Activated naive CD4-positive, alpha-beta T cell treated with anti-CD3 and anti-CD28 coated beads for 36 hours (primary cell): ENCODE measurements at regions not wholly inside any gene's neighbourhood (a gene's known extent, or its start where the extent isn't known, plus 50 kb on each side); places are given as distances from the start of the nearest gene placed in this dataset.
"Not testable (repeated sequence)": the region's sequence is repeated elsewhere in the genome, so short reads cannot be mapped to it uniquely, and the experiment has no call there.

ENCODE experiments used
- CTCF ChIA-PET: fragments of 350-600 bp; sonication (Branson Sonifier 250); formaldehyde crosslinking; loops from one replicate; lab custom pipeline; 2021; ENCODE audit warnings: antibody characterized with exemption; lab: Charles Lee
- DNase-seq: peaks from one replicate; pipeline ENCODE4 v3.0.0-alpha.2; 2020
- H3K27ac Mint-ChIP-seq: one replicate; pipeline ENCODE4 v1.8.0; 2021; ENCODE audit warnings: mild to moderate bottlenecking, mixed read lengths
- H3K27me3 Mint-ChIP-seq: one replicate; pipeline ENCODE4 v1.8.0; 2021; ENCODE audit warnings: low read depth, mixed read lengths
- H3K36me3 Mint-ChIP-seq: one replicate; pipeline ENCODE4 v1.8.0; 2021; ENCODE audit warnings: low read depth, mixed read lengths
- H3K4me1 Mint-ChIP-seq: one replicate; pipeline ENCODE4 v1.8.0; 2021; ENCODE audit warnings: low read depth, mixed read lengths
- H3K4me3 Mint-ChIP-seq: one replicate; pipeline ENCODE4 v1.8.0; 2021; ENCODE audit warnings: mild to moderate bottlenecking, moderate library complexity, mixed read lengths
- H3K9me3 Mint-ChIP-seq: one replicate; pipeline ENCODE4 v1.8.0; 2021; ENCODE audit warnings: mixed read lengths
- intact Hi-C: fragments of 100-400 bp; cut with micrococcal nuclease; formaldehyde crosslinking; loops from one replicate; pipeline ENCODE4 v1.15.1; 2023

- no peaks in the 10 kb centered on the region for H3K4me1 Mint-ChIP-seq
- no peaks in the 10 kb centered on the region for H3K36me3 Mint-ChIP-seq
- no peak overlapping the region for H3K4me3 Mint-ChIP-seq
- intact Hi-C loops: no loop called here
- no peaks in the 10 kb centered on the region for H3K27me3 Mint-ChIP-seq
- H3K9me3 Mint-ChIP-seq: peaks cover 2% of the 10 kb centered on the region
- CTCF ChIA-PET: interaction anchor here (0.5 kb wide), 1 partner anchor 454 kb away, joined by 5 read pairs; no protein-coding TSS in a partner anchor
- DNase-seq: no peak
- H3K27ac Mint-ChIP-seq: no peak overlapping the region
Measured at GRCh38 chr5:124124711-124125229, 612.8 kb downstream of the CSNK1G3 start.

- no peak for DNase-seq
- CTCF ChIA-PET: no interaction called here
- H3K27ac Mint-ChIP-seq: no peak overlapping the region
- intact Hi-C loops: no loop called here
- H3K36me3 Mint-ChIP-seq: no peaks in the 10 kb centered on the region
- H3K4me1 Mint-ChIP-seq: no peaks in the 10 kb centered on the region
- H3K9me3 Mint-ChIP-seq: peaks cover 2% of the 10 kb centered on the region
- H3K27me3 Mint-ChIP-seq: no peaks in the 10 kb centered on the region
- no peak overlapping the region for H3K4me3 Mint-ChIP-seq
Measured at GRCh38 chr5:124121198-124121597, 609.2 kb downstream of the CSNK1G3 start.

GRCh38 chr5:124114911-124115310 lies 602.9 kb downstream of the CSNK1G3 start:
- CTCF ChIA-PET: no interaction called here
- Mint-ChIP-seq H3K9me3 (peaks cover 6% of the 10 kb centered on the region), H3K4me3 (no peak overlapping the region), H3K36me3 (no peaks in the 10 kb centered on the region), H3K4me1 (no peaks in the 10 kb centered on the region), H3K27me3 (no peaks in the 10 kb centered on the region), H3K27ac (no peak overlapping the region)
- intact Hi-C loops: no loop called here
- DNase-seq: no peak

GRCh38 chr5:124111886-124112285 lies 599.9 kb downstream of the CSNK1G3 start:
- CTCF ChIA-PET: no interaction called here
- no peaks in the 10 kb centered on the region for H3K36me3 Mint-ChIP-seq
- H3K27ac Mint-ChIP-seq: no peak overlapping the region
- peaks cover 5% of the 10 kb centered on the region for H3K9me3 Mint-ChIP-seq
- H3K4me1 Mint-ChIP-seq: no peaks in the 10 kb centered on the region
- H3K27me3 Mint-ChIP-seq: no peaks in the 10 kb centered on the region
- DNase-seq: no peak
- no peak overlapping the region for H3K4me3 Mint-ChIP-seq
- intact Hi-C loops: no loop called here

- H3K4me3 Mint-ChIP-seq: no peak overlapping the region
- no peak for DNase-seq
- no peaks in the 10 kb centered on the region for H3K4me1 Mint-ChIP-seq
- H3K9me3 Mint-ChIP-seq: peaks cover 5% of the 10 kb centered on the region
- no peaks in the 10 kb centered on the region for H3K36me3 Mint-ChIP-seq
- no peak overlapping the region for H3K27ac Mint-ChIP-seq
- no peaks in the 10 kb centered on the region for H3K27me3 Mint-ChIP-seq
- intact Hi-C loops: no loop called here
- CTCF ChIA-PET: no interaction called here
Measured at GRCh38 chr5:124110942-124111341, 599.0 kb downstream of the CSNK1G3 start.

- Mint-ChIP-seq H3K9me3 (peaks cover 5% of the 10 kb centered on the region), H3K4me1 (no peaks in the 10 kb centered on the region), H3K36me3 (no peaks in the 10 kb centered on the region), H3K27ac (no peak overlapping the region), H3K4me3 (no peak overlapping the region), H3K27me3 (no peaks in the 10 kb centered on the region)
- CTCF ChIA-PET: no interaction called here
- intact Hi-C loops: no loop called here
- DNase-seq: no peak
Measured at GRCh38 chr5:124105326-124105725, 593.3 kb downstream of the CSNK1G3 start.

DNA sequence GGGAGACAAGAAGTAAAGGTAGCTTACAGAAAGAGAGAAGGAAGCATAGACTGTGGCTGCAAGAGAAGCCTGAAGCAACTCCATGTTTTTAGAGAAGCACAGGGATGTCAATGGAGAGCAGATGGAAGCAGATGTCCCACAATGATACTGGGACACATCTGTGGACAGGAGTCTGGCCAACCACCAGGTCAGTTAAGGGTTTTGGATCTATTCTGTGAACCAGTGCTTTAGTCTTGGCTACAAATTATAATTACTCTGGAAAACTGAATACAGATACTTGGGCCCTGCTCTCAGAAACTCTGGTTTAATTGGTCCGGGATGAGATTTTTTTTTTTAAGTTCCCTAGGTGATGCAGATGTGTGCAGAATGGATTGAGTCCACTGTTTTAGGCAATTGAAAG lies 592.8 kb downstream of the CSNK1G3 start:
- H3K27me3 Mint-ChIP-seq: no peaks in the 10 kb centered on the region
- H3K36me3 Mint-ChIP-seq: no peaks in the 10 kb centered on the region
- CTCF ChIA-PET: no interaction called here
- H3K4me3 Mint-ChIP-seq: no peak overlapping the region
- no peak for DNase-seq
- no peaks in the 10 kb centered on the region for H3K4me1 Mint-ChIP-seq
- intact Hi-C loops: no loop called here
- H3K27ac Mint-ChIP-seq: no peak overlapping the region
- peaks cover 3% of the 10 kb centered on the region for H3K9me3 Mint-ChIP-seq

- CTCF ChIA-PET: no interaction called here
- Mint-ChIP-seq H3K27me3 (no peaks in the 10 kb centered on the region), H3K9me3 (peaks cover 3% of the 10 kb centered on the region), H3K36me3 (no peaks in the 10 kb centered on the region), H3K4me3 (no peak overlapping the region), H3K4me1 (no peaks in the 10 kb centered on the region), H3K27ac (no peak overlapping the region)
- intact Hi-C loops: no loop called here
- no peak for DNase-seq
Measured at GRCh38 chr5:124104344-124104743, 592.4 kb downstream of the CSNK1G3 start.

- Mint-ChIP-seq H3K27ac (no peak overlapping the region), H3K4me3 (no peak overlapping the region), H3K9me3 (peaks cover 3% of the 10 kb centered on the region), H3K36me3 (no peaks in the 10 kb centered on the region), H3K4me1 (no peaks in the 10 kb centered on the region), H3K27me3 (no peaks in the 10 kb centered on the region)
- CTCF ChIA-PET: no interaction called here
- intact Hi-C loops: no loop called here
- DNase-seq: no peak
Measured at GRCh38 chr5:124103671-124104070, 591.7 kb downstream of the CSNK1G3 start.

DNA sequence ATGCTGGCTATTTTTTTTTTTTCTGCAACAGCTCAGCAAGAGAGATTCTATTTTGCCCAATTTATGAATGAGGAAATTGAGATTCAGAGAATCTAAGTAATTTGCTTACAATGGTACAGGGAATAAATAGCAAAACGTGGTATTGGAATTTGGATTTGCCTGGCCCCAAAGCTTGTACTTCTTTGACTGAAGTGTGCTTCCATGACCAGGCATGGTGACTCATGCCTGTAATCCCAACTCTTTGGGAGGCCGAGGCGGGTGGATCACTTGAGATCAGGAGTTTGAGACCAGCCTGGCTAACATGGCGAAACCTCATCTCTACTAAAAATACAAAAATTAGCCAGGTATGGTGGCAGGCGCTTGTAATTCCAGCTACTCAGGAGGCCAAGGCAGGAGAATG lies 591.1 kb downstream of the CSNK1G3 start:
- not testable (repeated sequence) for H3K4me3 Mint-ChIP-seq

GRCh38 chr5:124102486-124102885 lies 590.5 kb downstream of the CSNK1G3 start:
- Mint-ChIP-seq H3K9me3 (peaks cover 3% of the 10 kb centered on the region), H3K27me3 (no peaks in the 10 kb centered on the region), H3K27ac (no peak overlapping the region), H3K4me1 (no peaks in the 10 kb centered on the region), H3K36me3 (no peaks in the 10 kb centered on the region), H3K4me3 (no peak overlapping the region)
- no peak for DNase-seq
- intact Hi-C loops: no loop called here
- CTCF ChIA-PET: no interaction called here

More for the DNA sequence above, 591.1 kb downstream of the CSNK1G3 start:
- H3K36me3 Mint-ChIP-seq, CTCF ChIA-PET, DNase-seq, H3K27ac Mint-ChIP-seq, H3K4me1 Mint-ChIP-seq, intact Hi-C loops, H3K9me3 Mint-ChIP-seq, H3K27me3 Mint-ChIP-seq: not testable (repeated sequence)

- no peak overlapping the region for H3K4me3 Mint-ChIP-seq
- H3K4me1 Mint-ChIP-seq: no peaks in the 10 kb centered on the region
- H3K9me3 Mint-ChIP-seq: peaks cover 2% of the 10 kb centered on the region
- no peak overlapping the region for H3K27ac Mint-ChIP-seq
- CTCF ChIA-PET: no interaction called here
- no peak for DNase-seq
- intact Hi-C loops: no loop called here
- no peaks in the 10 kb centered on the region for H3K36me3 Mint-ChIP-seq
- H3K27me3 Mint-ChIP-seq: no peaks in the 10 kb centered on the region
Measured at GRCh38 chr5:124093658-124094057, 581.7 kb downstream of the CSNK1G3 start.

- intact Hi-C loops: no loop called here
- CTCF ChIA-PET: no interaction called here
- Mint-ChIP-seq H3K27me3 (no peaks in the 10 kb centered on the region), H3K27ac (no peak overlapping the region), H3K4me1 (no peaks in the 10 kb centered on the region), H3K9me3 (peaks cover 4% of the 10 kb centered on the region), H3K36me3 (no peaks in the 10 kb centered on the region), H3K4me3 (no peak overlapping the region)
- no peak for DNase-seq
Measured at GRCh38 chr5:124090115-124090514, 578.1 kb downstream of the CSNK1G3 start.
